ENCODE measurements at regions not wholly inside any gene's neighbourhood (a gene's known extent, or its start where the extent isn't known, plus 50 kb on each side); places are given as distances from the start of the nearest gene placed in this dataset.
"Not testable (repeated sequence)": the region's sequence is repeated elsewhere in the genome, so short reads cannot be mapped to it uniquely, and the experiment has no call there.

DNA sequence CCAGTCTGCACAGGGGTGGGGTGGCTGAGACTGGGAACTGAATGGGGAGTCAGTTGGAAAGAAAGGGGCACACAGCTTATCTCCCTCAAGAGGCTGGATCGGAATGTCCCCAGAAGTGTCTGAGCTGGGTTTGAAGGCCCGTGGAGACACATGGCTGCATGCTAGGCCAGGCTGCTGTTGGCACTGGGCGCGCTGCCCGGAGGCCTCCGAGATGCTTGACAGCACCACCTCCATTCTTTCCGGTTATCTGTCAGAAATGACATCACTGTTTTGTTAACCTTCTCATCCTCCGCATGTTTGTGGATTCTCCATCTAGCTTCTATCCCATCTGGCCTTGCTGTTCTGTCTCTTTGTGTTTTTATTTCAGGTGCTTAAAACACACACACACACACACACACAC, 85.5 kb downstream of the APIP start:
- DNase-seq: no peak

DNA sequence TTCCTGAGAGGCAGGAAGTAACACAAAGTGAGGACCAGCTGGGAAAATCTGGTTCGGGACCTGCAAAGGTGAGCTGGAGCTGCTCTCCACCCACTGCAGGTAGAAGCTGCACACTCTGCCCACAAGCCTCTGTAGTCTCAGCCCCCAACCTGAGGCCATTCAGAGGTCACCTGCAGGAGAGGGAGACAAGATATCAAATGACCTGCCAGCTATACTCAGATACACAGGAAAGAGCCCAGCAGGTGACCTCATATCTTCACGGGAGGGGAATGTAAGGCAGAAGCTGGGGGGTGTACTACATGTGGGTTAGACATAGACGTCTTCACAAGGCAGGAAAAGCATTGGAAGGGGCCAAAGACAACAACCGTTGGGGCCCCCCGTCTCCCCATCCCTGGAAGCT, 86.1 kb downstream of the APIP start:
- no peak for DNase-seq

GRCh38 chr11:34827228-34827627, 89.0 kb downstream of the APIP start:
- DNase-seq: no peak

GRCh38 chr11:34826384-34826726, 89.8 kb downstream of the APIP start:
- DNase-seq: no peak

DNA sequence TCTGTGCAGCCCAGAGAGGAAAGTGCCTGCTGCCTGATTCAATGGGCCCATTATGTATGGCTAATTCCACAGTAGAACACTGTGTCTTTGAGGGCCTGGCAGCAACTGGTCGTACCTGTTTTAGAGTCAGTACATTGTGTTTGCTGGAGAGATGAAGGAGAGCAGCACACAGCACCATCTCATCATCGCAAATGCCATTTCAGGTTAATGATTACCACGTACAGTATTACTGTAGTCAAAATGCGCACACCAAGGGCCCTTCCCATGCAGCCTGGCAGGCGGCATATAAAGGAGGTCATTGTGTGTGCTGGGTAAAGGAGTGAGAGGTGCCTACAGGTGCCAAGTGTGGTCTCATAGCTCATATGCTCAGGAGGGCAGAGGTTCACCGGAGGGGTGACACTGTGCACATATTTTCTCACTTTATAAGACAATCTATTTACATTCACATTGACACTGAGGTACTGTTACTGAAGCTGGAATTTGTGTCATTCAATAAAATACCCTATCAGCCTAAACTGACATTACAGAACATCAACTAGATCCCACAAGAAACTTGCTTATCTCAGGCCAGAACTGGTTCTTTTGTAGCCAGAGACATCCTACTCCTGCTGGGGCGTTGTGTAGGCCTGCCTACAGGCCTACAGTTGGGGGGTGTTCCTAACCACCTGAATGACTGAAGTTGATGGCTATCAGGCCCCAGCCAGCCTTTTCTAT, 90.4 kb downstream of the APIP start:
- DNase-seq: no peak

GRCh38 chr11:34825315-34825669, 90.9 kb downstream of the APIP start:
- DNase-seq: no peak

DNA sequence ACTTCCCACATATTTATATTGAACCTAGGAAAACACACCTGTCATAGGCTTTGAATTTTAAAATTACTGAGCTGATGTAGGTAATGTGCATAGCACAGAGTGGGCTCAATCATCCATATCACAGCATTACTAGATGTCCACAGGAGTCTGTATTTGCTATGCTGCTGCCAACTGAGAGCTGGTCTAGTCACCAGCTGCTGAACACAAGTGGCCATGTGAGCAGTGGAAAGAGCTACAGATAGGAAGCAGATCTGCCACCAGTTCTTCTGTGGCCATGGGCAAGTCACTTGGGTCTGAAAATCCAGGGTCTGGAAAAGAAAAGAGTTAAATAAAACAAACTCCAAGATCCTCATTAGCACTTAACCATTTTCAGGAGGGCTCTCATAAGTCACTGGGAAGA, 91.8 kb downstream of the APIP start:
- no peak for DNase-seq

DNA sequence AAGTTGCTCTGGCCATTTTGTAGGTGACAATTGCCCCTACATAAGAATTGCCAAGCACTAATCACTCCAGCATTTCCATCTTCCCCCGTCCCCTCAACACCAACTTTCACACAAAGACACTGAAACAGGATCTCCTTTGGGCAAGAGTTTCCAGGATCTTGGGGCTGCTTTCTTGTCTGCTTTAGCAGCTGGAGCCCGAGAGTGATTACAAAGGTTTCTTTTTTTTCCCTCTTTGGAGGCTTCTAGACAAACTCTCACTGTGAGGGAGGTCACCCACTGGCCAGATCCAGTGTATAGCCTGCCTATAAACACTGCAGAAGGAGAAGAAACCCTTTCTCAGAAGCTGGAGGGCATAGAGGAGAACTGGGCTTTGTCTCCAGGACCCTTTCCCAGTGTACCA, 92.5 kb downstream of the APIP start:
- DNase-seq: no peak

DNA sequence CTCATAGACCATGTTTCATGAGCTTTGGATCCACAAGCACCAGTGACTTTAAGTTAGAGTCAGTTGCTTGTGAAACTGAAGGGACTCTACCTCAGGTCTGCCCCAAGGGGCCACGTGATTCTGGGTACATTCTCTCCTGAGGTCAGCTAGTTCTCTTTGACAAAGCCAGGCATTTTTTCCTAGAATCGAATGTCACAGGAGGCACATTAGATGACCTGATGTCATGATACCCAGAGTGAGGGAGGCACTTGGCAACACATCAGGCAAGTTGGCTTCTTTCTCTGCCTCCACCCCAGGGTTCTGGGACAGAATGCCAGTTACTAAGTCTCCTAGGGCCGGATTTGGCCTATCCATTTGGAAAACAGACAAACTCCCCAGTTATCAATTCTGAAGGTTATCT, 93.0 kb downstream of the APIP start:
- no peak for DNase-seq

- DNase-seq: no peak
Measured at GRCh38 chr11:34819740-34820482, 96.3 kb downstream of the APIP start.

DNA sequence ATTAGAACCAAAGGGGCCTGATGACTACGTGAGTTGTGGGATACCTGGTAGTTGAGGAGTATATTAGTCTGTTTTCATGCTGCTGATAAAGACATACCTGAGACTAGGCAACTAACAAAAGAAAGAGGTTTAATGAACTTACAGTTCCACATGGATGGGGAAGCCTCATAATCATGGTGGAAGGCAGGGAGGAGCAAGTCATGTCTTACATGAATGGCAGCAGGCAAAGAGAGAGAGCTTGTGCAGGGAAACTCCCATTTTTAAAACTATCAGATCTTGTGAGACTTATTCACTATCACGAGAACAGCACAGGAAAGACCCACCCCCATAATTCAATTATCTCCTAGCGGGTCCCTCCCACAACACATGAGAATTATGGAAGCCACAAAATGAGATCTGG, 98.4 kb downstream of the APIP start:
- DNase-seq: not testable (repeated sequence)

DNA sequence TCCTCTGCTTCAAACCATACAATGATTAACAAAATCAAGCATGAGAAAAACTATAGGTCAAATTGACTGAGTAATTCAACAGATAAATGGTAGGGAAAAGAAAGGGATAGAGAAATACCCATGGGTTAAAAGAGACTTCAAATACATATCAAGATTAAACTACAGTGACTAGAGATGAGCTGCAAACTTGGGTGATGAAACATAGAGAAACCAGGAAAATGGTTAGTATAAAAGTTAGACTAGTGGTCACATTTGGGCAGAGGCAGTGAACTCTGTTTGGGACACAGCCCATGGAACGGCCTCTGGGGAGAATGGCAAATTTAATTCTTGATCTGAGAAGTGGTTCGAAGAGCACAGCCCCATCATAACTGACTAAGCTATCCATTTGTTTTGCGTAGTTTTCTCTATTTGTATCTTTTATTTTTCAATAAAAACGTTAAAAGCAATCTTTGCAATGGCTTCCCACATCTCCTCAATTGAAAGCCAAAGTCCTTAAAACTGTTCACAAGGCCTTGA, 99.4 kb downstream of the APIP start:
- no peak for DNase-seq

DNA sequence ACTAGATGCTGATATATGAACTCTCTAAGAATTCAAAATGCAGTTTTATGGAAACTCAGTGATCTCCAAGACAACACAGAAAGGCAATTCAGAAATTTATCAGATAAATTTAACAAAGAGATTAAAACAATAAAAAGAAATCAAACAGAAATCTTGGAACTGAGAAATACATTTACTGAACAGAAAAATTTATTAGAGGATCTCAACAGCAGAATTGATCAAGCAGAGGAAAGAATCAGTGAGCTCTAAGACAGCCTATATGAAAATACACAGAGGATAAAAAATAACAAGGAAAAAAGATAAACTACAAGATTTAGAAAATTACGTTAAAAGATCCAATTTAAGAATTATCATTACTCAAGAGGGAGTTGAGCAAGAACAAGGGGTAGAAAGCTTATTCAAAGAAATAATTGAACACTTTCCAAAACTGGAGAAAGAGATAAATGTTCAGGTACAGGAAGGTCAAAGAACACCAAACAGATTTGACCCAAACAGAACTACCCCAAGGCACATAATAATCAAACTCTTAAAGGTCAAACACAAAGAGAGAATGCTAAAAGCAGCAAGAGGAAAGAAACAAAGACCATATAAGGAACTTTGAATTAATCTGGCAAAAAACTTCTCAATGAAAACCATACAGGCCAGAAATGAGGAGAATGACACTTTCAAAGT, 103.1 kb downstream of the APIP start:
- DNase-seq: no peak

DNA sequence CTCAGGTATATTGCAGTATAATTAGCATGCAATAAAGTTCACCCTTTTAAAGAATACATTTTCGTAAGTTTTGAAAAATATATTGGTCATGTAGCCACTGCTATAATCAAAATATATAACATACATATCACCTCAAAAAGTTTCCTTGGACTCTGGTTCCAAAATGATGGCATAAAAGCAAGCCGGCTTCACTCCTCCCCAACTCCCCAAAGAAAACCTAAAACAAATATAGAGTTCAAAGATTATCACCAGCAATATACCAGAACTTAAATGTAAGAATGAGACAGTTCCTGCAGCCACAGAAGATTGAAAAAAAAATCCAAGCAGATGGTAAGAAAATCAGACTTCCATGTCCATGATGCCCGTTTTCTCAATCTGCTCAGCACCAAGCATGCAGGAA, 104.3 kb downstream of the APIP start:
- no peak for DNase-seq

DNA sequence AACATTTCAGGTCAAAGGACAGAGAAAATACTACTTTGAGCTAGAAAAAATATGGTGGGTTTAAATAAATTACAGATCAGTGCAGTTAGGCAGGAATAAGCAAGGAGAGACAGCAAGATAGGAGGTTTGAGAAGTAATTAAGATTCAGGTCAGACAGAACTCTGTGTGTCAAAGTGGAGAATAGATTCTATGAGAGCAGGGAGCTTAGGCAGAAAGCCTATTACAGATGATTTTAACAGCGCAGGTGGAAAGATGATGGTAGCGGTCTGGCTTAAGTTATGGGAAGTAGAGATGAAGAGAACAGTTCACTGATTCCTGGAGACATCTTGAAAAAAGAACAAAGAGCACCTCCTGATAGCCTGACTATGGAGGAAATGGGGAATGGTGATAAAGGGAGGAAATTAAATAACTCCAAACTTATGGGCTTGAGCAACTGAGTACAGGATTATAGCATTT, 106.0 kb downstream of the APIP start:
- DNase-seq: no peak

- DNase-seq: no peak
Measured at GRCh38 chr11:34809191-34810106, 106.7 kb downstream of the APIP start.

DNA sequence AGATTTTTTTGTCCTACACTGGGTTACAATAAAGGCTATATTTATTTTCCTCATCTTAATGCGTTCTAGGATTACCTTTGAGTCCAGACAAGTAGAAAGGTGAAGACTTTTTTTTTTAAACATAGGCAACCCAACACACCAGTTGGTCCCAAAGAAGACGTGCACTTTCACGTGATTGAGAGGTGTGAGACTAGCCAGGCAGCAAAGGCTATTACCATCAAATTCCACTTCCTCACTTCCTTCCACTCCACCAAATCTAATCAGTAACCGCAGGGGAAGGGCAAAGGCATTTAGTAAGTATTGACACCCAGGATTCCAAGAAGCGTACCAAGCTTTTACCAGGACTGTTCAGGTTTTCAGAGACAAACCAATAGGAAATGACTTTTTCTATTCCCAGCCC, 109.3 kb downstream of the APIP start:
- DNase-seq: no peak

DNA sequence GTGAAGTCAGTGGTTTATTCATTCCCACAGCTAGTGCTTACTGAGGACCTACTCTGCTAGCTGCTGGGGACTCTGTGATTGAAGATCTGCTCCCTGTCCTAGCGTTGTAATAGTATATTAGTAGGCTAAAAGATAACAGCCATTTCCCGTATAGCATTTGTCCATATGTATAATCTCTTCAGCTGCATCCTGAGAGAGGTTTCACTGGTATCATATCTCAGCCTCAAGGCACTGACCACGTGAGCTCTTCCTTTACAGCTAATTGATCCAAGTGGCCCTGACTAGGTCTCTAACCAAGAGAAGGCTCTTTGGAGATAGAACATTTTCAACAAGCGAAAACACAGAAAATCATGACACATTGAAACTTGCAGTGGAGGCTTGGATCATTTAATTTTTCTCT, 110.2 kb downstream of the APIP start:
- DNase-seq: no peak

DNA sequence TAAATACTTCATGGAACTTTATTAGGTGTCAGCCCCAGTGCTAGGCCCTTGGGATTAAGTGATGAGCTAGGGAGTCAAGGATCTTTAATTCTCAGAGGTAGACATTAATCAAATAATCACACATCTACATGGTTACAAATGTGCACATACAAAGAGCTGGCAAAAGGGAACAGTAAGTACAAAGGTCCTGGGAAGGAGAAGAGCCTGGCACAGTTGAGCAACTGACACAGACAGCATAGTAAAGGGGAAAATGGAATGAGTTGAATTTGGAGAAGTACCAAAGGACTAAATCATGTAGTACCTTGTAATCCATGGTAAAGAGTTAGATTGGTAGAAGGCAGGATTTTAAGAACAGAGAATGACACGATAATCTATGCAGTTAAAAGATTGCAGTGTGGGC, 116.3 kb downstream of the APIP start:
- DNase-seq: no peak

- no peak for DNase-seq
Measured at GRCh38 chr11:34798985-34799384, 117.2 kb downstream of the APIP start.

GRCh38 chr11:34797497-34797896, 118.7 kb downstream of the APIP start:
- DNase-seq: not testable (repeated sequence)

GRCh38 chr11:34795641-34796040, 120.5 kb downstream of the APIP start:
- no peak for DNase-seq

- DNase-seq: no peak
Measured at GRCh38 chr11:34794696-34795095, 121.5 kb downstream of the APIP start.

Measured in suppressor macrophage treated with lipopolysaccharide for 4 hours (primary cell).